Rectal smooth muscle tissue (tissue), 1 donor: ENCODE measurements at regions not wholly inside any gene's neighbourhood (a gene's known extent, or its start where the extent isn't known, plus 50 kb on each side); places are given as distances from the start of the nearest gene placed in this dataset.

Source experiments
- H3K27ac ChIP-seq: one replicate; pipeline ENCODE4 v1.7.0; 2013; ENCODE audit warnings: low read depth, low read length, inconsistent platforms
- H3K27me3 ChIP-seq: one replicate; pipeline ENCODE4 v1.7.0; 2013; ENCODE audit warnings: low read length; ENCODE audit not compliant: control insufficient read depth, insufficient read depth
- H3K36me3 ChIP-seq: one replicate; pipeline ENCODE4 v1.7.0; 2013; ENCODE audit warnings: low read length; ENCODE audit not compliant: control insufficient read depth, insufficient read depth
- H3K4me1 ChIP-seq: one replicate; pipeline ENCODE4 v1.7.0; 2013; ENCODE audit warnings: low read length; ENCODE audit not compliant: control insufficient read depth, insufficient read depth
- H3K4me3 ChIP-seq: one replicate; pipeline ENCODE4 v1.7.0; 2013; ENCODE audit warnings: low read length
- H3K9ac ChIP-seq: one replicate; pipeline ENCODE4 v1.7.0; 2013; ENCODE audit warnings: low read length

- Histone ChIP-seq H3K27me3 (no peaks in the 10 kb centered on the region), H3K4me3 (no peak overlapping the region), H3K9ac (no peak overlapping the region), H3K27ac (no peak overlapping the region), H3K4me1 (no peaks in the 10 kb centered on the region), H3K36me3 (no peaks in the 10 kb centered on the region)
Measured at GRCh38 chr2:217484046-217484445, 518.7 kb downstream of the TNS1 start.

GRCh38 chr2:217482056-217482710, 520.6 kb downstream of the TNS1 start:
- Histone ChIP-seq H3K4me3 (no peak overlapping the region), H3K36me3 (no peaks in the 10 kb centered on the region), H3K27ac (no peak overlapping the region), H3K4me1 (no peaks in the 10 kb centered on the region), H3K27me3 (no peaks in the 10 kb centered on the region), H3K9ac (no peak overlapping the region)

- Histone ChIP-seq H3K4me1 (no peaks in the 10 kb centered on the region), H3K4me3 (no peak overlapping the region), H3K27ac (no peak overlapping the region), H3K36me3 (no peaks in the 10 kb centered on the region), H3K27me3 (no peaks in the 10 kb centered on the region), H3K9ac (no peak overlapping the region)
Measured at GRCh38 chr2:217481577-217481976, 521.2 kb downstream of the TNS1 start.

- H3K36me3 ChIP-seq = no peaks in the 10 kb centered on the region
- no peak overlapping the region for H3K27ac ChIP-seq
- no peak overlapping the region for H3K9ac ChIP-seq
- no peaks in the 10 kb centered on the region for H3K27me3 ChIP-seq
- H3K4me3 ChIP-seq = no peak overlapping the region
- no peaks in the 10 kb centered on the region for H3K4me1 ChIP-seq
Measured at GRCh38 chr2:217479566-217479965, 523.2 kb downstream of the TNS1 start.

- Histone ChIP-seq H3K4me1 (no peaks in the 10 kb centered on the region), H3K27me3 (no peaks in the 10 kb centered on the region), H3K4me3 (no peak overlapping the region), H3K36me3 (no peaks in the 10 kb centered on the region), H3K27ac (no peak overlapping the region), H3K9ac (no peak overlapping the region)
Measured at GRCh38 chr2:217478831-217479455, 523.9 kb downstream of the TNS1 start.

GRCh38 chr2:217477583-217477982, 525.2 kb downstream of the TNS1 start:
- H3K27ac ChIP-seq = no peak overlapping the region

GRCh38 chr2:217475791-217476190, 527.0 kb downstream of the TNS1 start:
- no peaks in the 10 kb centered on the region for H3K36me3 ChIP-seq
- H3K9ac ChIP-seq = no peak overlapping the region
- no peaks in the 10 kb centered on the region for H3K4me1 ChIP-seq
- no peak overlapping the region for H3K27ac ChIP-seq
- H3K27me3 ChIP-seq = no peaks in the 10 kb centered on the region
- H3K4me3 ChIP-seq = no peak overlapping the region

More at GRCh38 chr2:217477583-217477982, 525.2 kb downstream of the TNS1 start:
- Histone ChIP-seq H3K9ac (no peak overlapping the region), H3K36me3 (no peaks in the 10 kb centered on the region), H3K27me3 (no peaks in the 10 kb centered on the region), H3K4me1 (no peaks in the 10 kb centered on the region), H3K4me3 (no peak overlapping the region)

GRCh38 chr2:217475101-217475500, 527.7 kb downstream of the TNS1 start:
- H3K27ac ChIP-seq = no peak overlapping the region
- H3K36me3 ChIP-seq = no peaks in the 10 kb centered on the region
- H3K4me3 ChIP-seq = no peak overlapping the region
- no peak overlapping the region for H3K9ac ChIP-seq
- H3K4me1 ChIP-seq = no peaks in the 10 kb centered on the region
- H3K27me3 ChIP-seq = no peaks in the 10 kb centered on the region

GRCh38 chr2:217471319-217471718, 531.5 kb downstream of the TNS1 start:
- H3K36me3 ChIP-seq = no peaks in the 10 kb centered on the region
- no peaks in the 10 kb centered on the region for H3K4me1 ChIP-seq
- no peak overlapping the region for H3K9ac ChIP-seq
- no peaks in the 10 kb centered on the region for H3K27me3 ChIP-seq
- no peak overlapping the region for H3K4me3 ChIP-seq
- H3K27ac ChIP-seq = no peak overlapping the region

- no peaks in the 10 kb centered on the region for H3K36me3 ChIP-seq
- no peak overlapping the region for H3K27ac ChIP-seq
- no peaks in the 10 kb centered on the region for H3K4me1 ChIP-seq
- no peak overlapping the region for H3K4me3 ChIP-seq
- no peak overlapping the region for H3K9ac ChIP-seq
- H3K27me3 ChIP-seq = no peaks in the 10 kb centered on the region
Measured at GRCh38 chr2:217469203-217469810, 533.5 kb downstream of the TNS1 start.

GRCh38 chr2:217468042-217468830, 534.6 kb downstream of the TNS1 start:
- H3K27ac ChIP-seq = no peak overlapping the region
- H3K27me3 ChIP-seq = no peaks in the 10 kb centered on the region
- H3K4me1 ChIP-seq = no peaks in the 10 kb centered on the region
- H3K36me3 ChIP-seq = no peaks in the 10 kb centered on the region
- H3K9ac ChIP-seq = no peak overlapping the region
- H3K4me3 ChIP-seq = no peak overlapping the region

- Histone ChIP-seq H3K27me3 (no peaks in the 10 kb centered on the region), H3K9ac (no peak overlapping the region), H3K36me3 (no peaks in the 10 kb centered on the region), H3K4me3 (no peak overlapping the region), H3K4me1 (no peaks in the 10 kb centered on the region), H3K27ac (no peak overlapping the region)
Measured at GRCh38 chr2:217467331-217467730, 535.5 kb downstream of the TNS1 start.
